ENCODE measurements at regions not wholly inside any gene's neighbourhood (a gene's known extent, or its start where the extent isn't known, plus 50 kb on each side); places are given as distances from the start of the nearest gene placed in this dataset.

DNA sequence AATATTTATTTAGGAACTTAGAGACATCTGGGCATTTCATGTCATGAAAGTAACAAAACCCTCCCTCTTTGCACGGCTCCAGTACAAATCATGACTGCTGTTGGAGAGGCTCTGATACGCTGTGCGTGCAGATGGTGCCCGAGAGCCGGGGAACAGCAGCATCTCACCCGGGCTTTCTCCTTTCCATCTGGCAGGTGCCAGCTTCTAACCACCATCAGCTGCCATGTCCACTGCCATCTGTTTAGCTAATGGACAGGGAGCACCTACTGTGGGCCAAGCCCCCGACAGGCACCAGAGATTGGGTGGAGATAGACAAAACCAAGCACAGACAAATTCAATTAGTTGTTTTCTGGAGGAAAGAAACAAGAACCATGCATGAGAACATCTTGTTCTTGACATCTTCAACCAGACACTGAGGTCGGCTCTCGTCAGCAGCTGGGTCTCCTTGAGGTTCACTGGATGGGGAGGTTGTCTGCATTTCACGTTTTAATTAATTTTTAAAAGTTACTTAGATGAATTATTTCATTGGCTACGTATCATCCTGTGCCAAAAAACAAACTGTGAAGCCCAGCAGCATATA, 323.7 kb downstream of the THBS2 start:
- Histone ChIP-seq H3K27me3 (ENCODE audit: insufficient read depth, poor library complexity, severe bottlenecking) (no peaks in the 10 kb centered on the region), H3K27ac (ENCODE audit: poor library complexity, severe bottlenecking) (no peak overlapping the region), H3K4me1 (ENCODE audit: insufficient read depth, poor library complexity, severe bottlenecking) (no peaks in the 10 kb centered on the region), H3K4me3 (ENCODE audit: severe bottlenecking) (no peak overlapping the region), H3K36me3 (ENCODE audit: low read depth) (no peaks in the 10 kb centered on the region), H3K9me3 (ENCODE audit: severe bottlenecking) (no peaks in the 10 kb centered on the region)
- no peak for DNase-seq (ENCODE audit: low spot score)
- ATAC-seq (ENCODE audit: low read depth), result no peak
- TF ChIP-seq, protein P1, sequence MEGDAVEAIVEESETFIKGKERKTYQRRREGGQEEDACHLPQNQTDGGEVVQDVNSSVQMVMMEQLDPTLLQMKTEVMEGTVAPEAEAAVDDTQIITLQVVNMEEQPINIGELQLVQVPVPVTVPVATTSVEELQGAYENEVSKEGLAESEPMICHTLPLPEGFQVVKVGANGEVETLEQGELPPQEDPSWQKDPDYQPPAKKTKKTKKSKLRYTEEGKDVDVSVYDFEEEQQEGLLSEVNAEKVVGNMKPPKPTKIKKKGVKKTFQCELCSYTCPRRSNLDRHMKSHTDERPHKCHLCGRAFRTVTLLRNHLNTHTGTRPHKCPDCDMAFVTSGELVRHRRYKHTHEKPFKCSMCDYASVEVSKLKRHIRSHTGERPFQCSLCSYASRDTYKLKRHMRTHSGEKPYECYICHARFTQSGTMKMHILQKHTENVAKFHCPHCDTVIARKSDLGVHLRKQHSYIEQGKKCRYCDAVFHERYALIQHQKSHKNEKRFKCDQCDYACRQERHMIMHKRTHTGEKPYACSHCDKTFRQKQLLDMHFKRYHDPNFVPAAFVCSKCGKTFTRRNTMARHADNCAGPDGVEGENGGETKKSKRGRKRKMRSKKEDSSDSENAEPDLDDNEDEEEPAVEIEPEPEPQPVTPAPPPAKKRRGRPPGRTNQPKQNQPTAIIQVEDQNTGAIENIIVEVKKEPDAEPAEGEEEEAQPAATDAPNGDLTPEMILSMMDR (IDR thresholded peaks at IDR 0.05; ENCODE audit: poor library complexity, severe bottlenecking), result no peak

DNA sequence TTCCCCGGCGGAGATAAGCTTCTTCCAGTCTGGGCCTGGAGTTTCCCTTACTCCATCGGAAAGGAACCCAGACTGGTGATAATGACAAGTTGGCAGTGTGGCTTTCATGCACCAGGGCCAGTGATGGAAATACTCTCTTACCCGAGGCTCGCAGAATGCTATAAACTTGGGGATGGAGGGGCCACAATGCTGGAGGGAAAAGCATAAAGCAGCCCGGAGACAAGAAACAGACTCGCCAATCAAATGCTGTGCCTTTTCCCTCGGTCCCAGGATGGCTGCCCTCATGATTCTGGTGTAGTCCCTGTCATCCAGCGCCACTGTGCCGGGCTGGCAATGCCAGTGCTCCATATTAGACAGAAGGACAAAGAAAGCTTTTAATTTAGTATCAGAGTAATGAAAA, 325.6 kb downstream of the THBS2 start:
- H3K4me3 ChIP-seq (ENCODE audit: severe bottlenecking), result no peak overlapping the region
- no peaks in the 10 kb centered on the region for H3K4me1 ChIP-seq (ENCODE audit: insufficient read depth, poor library complexity, severe bottlenecking)
- ATAC-seq (ENCODE audit: low read depth), result no peak
- no peaks in the 10 kb centered on the region for H3K27me3 ChIP-seq (ENCODE audit: insufficient read depth, poor library complexity, severe bottlenecking)
- DNase-seq (ENCODE audit: low spot score), result no peak
- no peaks in the 10 kb centered on the region for H3K9me3 ChIP-seq (ENCODE audit: severe bottlenecking)
- H3K36me3 ChIP-seq (ENCODE audit: low read depth), result no peaks in the 10 kb centered on the region
- TF ChIP-seq, protein P1 (IDR thresholded peaks at IDR 0.05; ENCODE audit: poor library complexity, severe bottlenecking), result no peak
- no peak overlapping the region for H3K27ac ChIP-seq (ENCODE audit: poor library complexity, severe bottlenecking)

DNA sequence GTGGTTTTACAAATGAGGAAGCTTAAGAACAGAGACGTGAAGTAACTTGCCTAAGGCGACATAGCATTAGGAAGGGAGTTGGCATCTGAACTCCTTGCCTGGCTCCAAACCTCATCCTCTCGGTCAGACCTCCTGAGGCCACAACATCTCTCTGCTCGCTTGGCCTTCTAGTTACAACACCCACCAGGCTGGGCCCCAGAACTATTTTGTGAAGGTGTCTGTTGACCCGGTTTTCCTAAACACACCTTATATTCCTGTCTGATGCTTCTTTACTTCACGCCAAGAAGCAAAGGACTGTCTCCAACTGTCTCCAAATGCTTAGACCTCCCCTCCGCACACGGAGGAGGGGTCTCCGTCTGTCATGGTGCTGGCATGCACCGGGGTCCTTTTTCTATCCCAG, 326.6 kb downstream of the THBS2 start:
- Histone ChIP-seq H3K4me1 (ENCODE audit: insufficient read depth, poor library complexity, severe bottlenecking) (no peaks in the 10 kb centered on the region), H3K9me3 (ENCODE audit: severe bottlenecking) (no peaks in the 10 kb centered on the region), H3K27ac (ENCODE audit: poor library complexity, severe bottlenecking) (no peak overlapping the region), H3K27me3 (ENCODE audit: insufficient read depth, poor library complexity, severe bottlenecking) (no peaks in the 10 kb centered on the region), H3K4me3 (ENCODE audit: severe bottlenecking) (no peak overlapping the region), H3K36me3 (ENCODE audit: low read depth) (no peaks in the 10 kb centered on the region)
- TF ChIP-seq, protein P1 (IDR thresholded peaks at IDR 0.05; ENCODE audit: poor library complexity, severe bottlenecking), result no peak
- ATAC-seq (ENCODE audit: low read depth) (no peak), DNase-seq (ENCODE audit: low spot score) (no peak)

DNA sequence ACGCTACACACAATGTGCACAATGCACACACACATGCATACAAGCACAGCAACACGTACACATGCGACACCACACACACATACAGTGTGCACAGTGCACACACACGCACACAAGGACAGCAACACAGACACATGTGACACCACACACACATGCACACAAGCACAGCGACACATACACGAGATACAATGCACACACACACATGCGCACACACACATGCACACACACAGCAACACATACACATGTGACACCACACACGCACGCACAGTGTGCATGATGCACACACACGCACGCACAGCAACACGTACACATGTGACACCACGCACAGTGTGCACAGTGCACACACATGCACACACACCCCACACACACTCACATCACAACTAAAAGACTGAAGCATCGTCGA, 327.3 kb downstream of the THBS2 start:
- DNase-seq (ENCODE audit: low spot score) (no peak), ATAC-seq (ENCODE audit: low read depth) (no peak)
- Histone ChIP-seq H3K4me1 (ENCODE audit: insufficient read depth, poor library complexity, severe bottlenecking) (no peaks in the 10 kb centered on the region), H3K36me3 (ENCODE audit: low read depth) (no peaks in the 10 kb centered on the region), H3K4me3 (ENCODE audit: severe bottlenecking) (no peak overlapping the region), H3K9me3 (ENCODE audit: severe bottlenecking) (no peaks in the 10 kb centered on the region), H3K27me3 (ENCODE audit: insufficient read depth, poor library complexity, severe bottlenecking) (no peaks in the 10 kb centered on the region), H3K27ac (ENCODE audit: poor library complexity, severe bottlenecking) (no peak overlapping the region)
- TF ChIP-seq, protein P1 (IDR thresholded peaks at IDR 0.05; ENCODE audit: poor library complexity, severe bottlenecking), result no peak

DNA sequence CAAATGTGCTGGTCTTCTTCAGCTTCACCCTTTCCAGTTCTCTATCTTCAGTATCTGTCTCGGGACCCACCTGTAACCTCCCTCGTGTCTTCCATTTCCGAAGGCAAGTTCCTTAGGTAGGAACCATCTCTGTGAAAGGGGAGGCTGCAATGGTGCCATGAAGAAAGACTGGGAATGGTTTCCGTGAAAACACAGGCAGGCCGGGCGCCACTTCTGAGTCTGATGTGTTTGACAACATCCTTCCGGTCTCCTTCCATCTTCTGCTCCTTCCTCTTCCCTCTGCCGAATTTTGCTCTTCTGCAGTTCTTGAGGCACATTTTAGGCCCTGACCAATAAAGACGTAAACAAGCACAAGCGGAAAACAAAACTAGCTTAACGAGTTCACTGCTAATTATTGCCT, 328.0 kb downstream of the THBS2 start:
- TF ChIP-seq, protein P1 (IDR thresholded peaks at IDR 0.05; ENCODE audit: poor library complexity, severe bottlenecking), result no peak
- no peak overlapping the region for H3K4me3 ChIP-seq (ENCODE audit: severe bottlenecking)
- ATAC-seq (ENCODE audit: low read depth), result no peak
- DNase-seq (ENCODE audit: low spot score), result no peak
- no peaks in the 10 kb centered on the region for H3K4me1 ChIP-seq (ENCODE audit: insufficient read depth, poor library complexity, severe bottlenecking)
- H3K9me3 ChIP-seq (ENCODE audit: severe bottlenecking), result no peaks in the 10 kb centered on the region
- no peaks in the 10 kb centered on the region for H3K27me3 ChIP-seq (ENCODE audit: insufficient read depth, poor library complexity, severe bottlenecking)
- H3K27ac ChIP-seq (ENCODE audit: poor library complexity, severe bottlenecking), result no peak overlapping the region
- no peaks in the 10 kb centered on the region for H3K36me3 ChIP-seq (ENCODE audit: low read depth)

All from RWPE2 (cell line).